CD4-positive, alpha-beta T cell (primary cell): ENCODE measurements at regions not wholly inside any gene's neighbourhood (a gene's known extent, or its start where the extent isn't known, plus 50 kb on each side); places are given as distances from the start of the nearest gene placed in this dataset.

Source experiments
- ATAC-seq: fragments of 200-7000 bp; cut with Tn5 transposase; one replicate; pipeline ENCODE4 v1.10.0; 2022; ENCODE audit warnings: mild to moderate bottlenecking; ENCODE audit not compliant: poor library complexity
- CTCF ChIA-PET: fragments of 350-600 bp; sonication (Branson Sonifier 250); formaldehyde crosslinking; loops from one replicate; lab custom pipeline; 2021; ENCODE audit warnings: antibody characterized with exemption, inconsistent platforms; lab: Charles Lee
- POLR2A ChIA-PET: fragments of 350-600 bp; sonication (Branson Sonifier 250); formaldehyde crosslinking; loops from one replicate; lab custom pipeline; 2021; ENCODE audit warnings: antibody characterized with exemption, inconsistent platforms; lab: Charles Lee
- DNase-seq, 14 experiments: peaks; one replicate each; pipeline ENCODE4 v3.0.0-alpha.2; 2013 to 2020; ENCODE audit warnings: mixed read lengths in 2 of 14
- H3K27ac ChIP-seq, 2 donors: one replicate each; pipeline versions ENCODE4 v1.5.1 to v1.7.0; 2013; ENCODE audit warnings: low read length in 2 of 2, low read depth in 1 of 2, mild to moderate bottlenecking in 1 of 2
- H3K27me3 ChIP-seq, 2 experiments: 1 replicate in 1 of 2; 2 replicates in 1 of 2; pipeline versions ENCODE4 v1.6.1 to v1.7.0; 2013; ENCODE audit warnings: low read length in 2 of 2, control low read depth in 1 of 2, mild to moderate bottlenecking in 1 of 2, moderate library complexity in 1 of 2; ENCODE audit not compliant: insufficient read depth in 2 of 2, control insufficient read depth in 1 of 2
- H3K36me3 ChIP-seq: one replicate; pipeline ENCODE4 v1.6.1; 2013; ENCODE audit warnings: low read length, control low read depth; ENCODE audit not compliant: insufficient read depth
- H3K4me1 ChIP-seq: one replicate; pipeline ENCODE4 v1.6.1; 2013; ENCODE audit warnings: low read length, control low read depth; ENCODE audit not compliant: insufficient read depth
- H3K4me3 ChIP-seq: one replicate; pipeline ENCODE4 v1.5.1; 2013; ENCODE audit warnings: mild to moderate bottlenecking, low read length, moderate library complexity
- H3K9me3 ChIP-seq, 2 experiments: 1 replicate in 1 of 2; 2 replicates in 1 of 2; pipeline versions ENCODE4 v1.6.1 to v1.7.0; 2013; ENCODE audit warnings: low read length in 2 of 2, mild to moderate bottlenecking in 2 of 2, control low read depth in 1 of 2, moderate library complexity in 1 of 2; ENCODE audit not compliant: control insufficient read depth in 1 of 2, insufficient read depth in 1 of 2
- H3K27ac Mint-ChIP-seq: one replicate; pipeline ENCODE4 v1.8.0; 2020; ENCODE audit warnings: mixed read lengths
- H3K27me3 Mint-ChIP-seq: one replicate; pipeline ENCODE4 v1.8.0; 2021; ENCODE audit warnings: mixed read lengths
- H3K36me3 Mint-ChIP-seq: one replicate; pipeline ENCODE4 v1.8.0; 2021; ENCODE audit warnings: low read depth, mixed read lengths
- H3K4me1 Mint-ChIP-seq: one replicate; pipeline ENCODE4 v1.8.0; 2021; ENCODE audit warnings: low read depth, mixed read lengths
- H3K4me3 Mint-ChIP-seq: one replicate; pipeline ENCODE4 v1.8.0; 2020; ENCODE audit warnings: mild to moderate bottlenecking, mixed read lengths
- H3K9me3 Mint-ChIP-seq: one replicate; pipeline ENCODE4 v1.8.0; 2020; ENCODE audit warnings: mixed read lengths
- intact Hi-C, 2 experiments: fragments of 100-400 bp; cut with DNase I in 1 of 2; cut with micrococcal nuclease in 1 of 2; formaldehyde crosslinking; loops; one replicate each; pipeline versions ENCODE4 v1.15.1 to v1.9.0; 2023 to 2025; cut with DNase I, micrococcal nuclease
- TF ChIP-seq, protein P1 (sequence below): fragments of 200-600 bp; IDR thresholded peaks from one replicate; pipeline ENCODE4 v1.8.0; 2022; ENCODE audit warnings: antibody characterized with exemption, mild to moderate bottlenecking

DNA sequence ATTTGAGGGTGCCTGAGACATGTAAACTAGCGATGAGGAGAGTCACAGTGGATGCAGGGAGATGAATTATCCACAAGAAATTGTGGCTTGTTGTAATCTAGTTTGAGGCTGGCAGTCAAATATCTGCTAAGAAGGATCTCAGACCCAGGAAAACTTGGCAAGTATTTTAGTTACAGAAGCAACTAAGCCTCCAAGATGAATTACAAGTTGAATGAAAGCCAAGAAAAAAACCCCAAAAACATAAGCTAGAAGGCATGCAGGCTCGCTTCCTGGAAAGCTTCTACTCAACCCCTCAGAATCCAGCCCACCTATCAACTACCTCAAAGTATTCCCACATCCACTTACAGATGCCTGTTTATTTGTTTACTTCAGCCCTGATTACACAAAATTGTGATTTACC lies 696.9 kb downstream of the MAT2B start:
- H3K27me3 ChIP-seq: no peaks in the 10 kb centered on the region
- H3K27ac Mint-ChIP-seq: no peak overlapping the region
- H3K36me3 Mint-ChIP-seq: no peaks in the 10 kb centered on the region
- H3K9me3 Mint-ChIP-seq: peaks cover 3% of the 10 kb centered on the region
- no peak overlapping the region for H3K4me3 ChIP-seq
- H3K4me3 Mint-ChIP-seq: no peak overlapping the region
- no peaks in the 10 kb centered on the region for H3K36me3 ChIP-seq
- H3K9me3 ChIP-seq: no peaks in the 10 kb centered on the region
- DNase-seq: no peak
- no peaks in the 10 kb centered on the region for H3K4me1 Mint-ChIP-seq
- intact Hi-C loops: no loop called here
- ATAC-seq: no peak
- TF ChIP-seq, protein P1, sequence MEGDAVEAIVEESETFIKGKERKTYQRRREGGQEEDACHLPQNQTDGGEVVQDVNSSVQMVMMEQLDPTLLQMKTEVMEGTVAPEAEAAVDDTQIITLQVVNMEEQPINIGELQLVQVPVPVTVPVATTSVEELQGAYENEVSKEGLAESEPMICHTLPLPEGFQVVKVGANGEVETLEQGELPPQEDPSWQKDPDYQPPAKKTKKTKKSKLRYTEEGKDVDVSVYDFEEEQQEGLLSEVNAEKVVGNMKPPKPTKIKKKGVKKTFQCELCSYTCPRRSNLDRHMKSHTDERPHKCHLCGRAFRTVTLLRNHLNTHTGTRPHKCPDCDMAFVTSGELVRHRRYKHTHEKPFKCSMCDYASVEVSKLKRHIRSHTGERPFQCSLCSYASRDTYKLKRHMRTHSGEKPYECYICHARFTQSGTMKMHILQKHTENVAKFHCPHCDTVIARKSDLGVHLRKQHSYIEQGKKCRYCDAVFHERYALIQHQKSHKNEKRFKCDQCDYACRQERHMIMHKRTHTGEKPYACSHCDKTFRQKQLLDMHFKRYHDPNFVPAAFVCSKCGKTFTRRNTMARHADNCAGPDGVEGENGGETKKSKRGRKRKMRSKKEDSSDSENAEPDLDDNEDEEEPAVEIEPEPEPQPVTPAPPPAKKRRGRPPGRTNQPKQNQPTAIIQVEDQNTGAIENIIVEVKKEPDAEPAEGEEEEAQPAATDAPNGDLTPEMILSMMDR: no peak
- ChIA-PET POLR2A (no interaction called here), CTCF (no interaction called here)
- no peaks in the 10 kb centered on the region for H3K27me3 Mint-ChIP-seq
- H3K4me1 ChIP-seq: no peaks in the 10 kb centered on the region
- H3K27ac ChIP-seq: no peak overlapping the region

DNA sequence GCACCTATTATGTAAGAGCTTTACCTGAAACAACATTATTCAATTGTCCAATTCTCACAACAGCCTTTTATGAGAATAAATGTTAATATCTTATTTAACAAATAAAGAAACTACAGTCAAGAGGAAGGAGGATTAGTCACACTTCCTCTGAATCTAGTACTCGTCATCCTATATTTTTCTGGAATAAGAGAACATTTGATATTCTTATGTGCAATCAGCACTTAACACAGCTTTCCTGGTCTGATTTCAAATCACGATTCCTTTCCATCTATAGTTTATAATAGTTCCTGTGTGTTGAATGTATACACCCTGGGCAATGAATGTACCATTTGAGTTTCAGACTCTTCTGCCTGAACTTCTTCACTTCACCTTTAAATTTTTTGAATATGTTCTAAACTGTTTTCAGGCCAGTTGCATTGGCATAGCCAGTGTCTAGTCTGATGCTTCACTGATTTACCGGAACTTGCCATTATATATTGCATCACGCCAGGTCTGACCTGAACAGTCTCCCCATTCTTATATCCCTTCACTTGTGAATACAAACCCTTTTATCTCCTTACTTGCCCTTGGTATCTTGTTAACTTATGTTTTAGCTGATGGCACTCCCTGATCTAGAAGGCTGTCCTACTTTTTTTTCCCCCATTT lies 698.3 kb downstream of the MAT2B start:
- Mint-ChIP-seq H3K27me3 (no peaks in the 10 kb centered on the region), H3K4me1 (no peaks in the 10 kb centered on the region), H3K9me3 (peaks cover 6% of the 10 kb centered on the region), H3K4me3 (no peak overlapping the region), H3K36me3 (no peaks in the 10 kb centered on the region), H3K27ac (no peak overlapping the region)
- Histone ChIP-seq H3K4me3 (no peak overlapping the region), H3K27me3 (no peaks in the 10 kb centered on the region), H3K9me3 (no peaks in the 10 kb centered on the region), H3K27ac (no peak overlapping the region), H3K36me3 (no peaks in the 10 kb centered on the region), H3K4me1 (no peaks in the 10 kb centered on the region)
- intact Hi-C loops: no loop called here
- CTCF ChIA-PET: no interaction called here
- POLR2A ChIA-PET: no interaction called here
- TF ChIP-seq, protein P1: no peak
- no peak for ATAC-seq
- no peak for DNase-seq

DNA sequence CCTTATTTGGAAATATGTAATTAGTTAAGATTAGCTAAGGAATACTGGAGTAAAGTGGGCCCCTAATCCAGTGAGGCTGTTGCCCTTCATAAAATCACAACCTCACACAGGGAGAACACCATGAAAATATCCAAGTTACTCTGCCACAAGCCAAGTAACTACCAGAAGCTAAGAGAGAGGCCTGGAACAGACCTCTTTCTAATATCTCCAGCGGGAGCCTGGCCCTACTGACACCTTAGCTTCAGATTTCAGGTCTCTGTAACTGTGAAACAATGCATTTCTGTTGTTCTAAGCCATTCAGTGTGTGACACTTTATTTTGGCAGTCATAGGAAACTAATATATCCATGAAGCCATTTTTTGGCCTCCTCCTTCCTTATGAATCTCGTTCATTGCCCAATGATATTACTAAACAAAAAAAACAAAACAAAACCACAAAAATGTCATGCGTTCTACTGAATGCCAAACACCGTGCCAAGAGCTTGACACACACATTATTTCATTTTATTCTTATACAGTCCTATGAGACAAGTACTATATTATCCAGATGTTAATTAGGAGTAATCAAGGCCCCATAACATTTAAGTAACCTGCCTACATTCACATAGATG lies 699.0 kb downstream of the MAT2B start:
- no peaks in the 10 kb centered on the region for H3K4me1 Mint-ChIP-seq
- H3K27me3 Mint-ChIP-seq: no peaks in the 10 kb centered on the region
- Histone ChIP-seq H3K4me3 (no peak overlapping the region), H3K9me3 (no peaks in the 10 kb centered on the region), H3K36me3 (no peaks in the 10 kb centered on the region), H3K27me3 (no peaks in the 10 kb centered on the region), H3K27ac (no peak overlapping the region), H3K4me1 (no peaks in the 10 kb centered on the region)
- H3K36me3 Mint-ChIP-seq: no peaks in the 10 kb centered on the region
- no peak overlapping the region for H3K27ac Mint-ChIP-seq
- TF ChIP-seq, protein P1: no peak
- intact Hi-C loops: no loop called here
- peaks cover 6% of the 10 kb centered on the region for H3K9me3 Mint-ChIP-seq
- no peak for DNase-seq
- no peak for ATAC-seq
- ChIA-PET CTCF (no interaction called here), POLR2A (no interaction called here)
- no peak overlapping the region for H3K4me3 Mint-ChIP-seq
